Keratinocyte (primary cell): ENCODE measurements at regions not wholly inside any gene's neighbourhood (a gene's known extent, or its start where the extent isn't known, plus 50 kb on each side); places are given as distances from the start of the nearest gene placed in this dataset.

Experiments used
- DNase-seq: peaks from one replicate; pipeline ENCODE4 v3.0.0-alpha.2; 2011; ENCODE audit warnings: low read depth, missing footprints, low spot score
- FAIRE-seq: peaks from 2 replicates; lab custom pipeline; 2011; peaks lifted over from hg19 to GRCh38; lab: Jason Lieb, UNC
- H2AFZ ChIP-seq: 2 replicates; pipeline ENCODE4 v1.6.0; 2012; ENCODE audit warnings: low read length, control low read depth, inconsistent platforms; ENCODE audit not compliant: control insufficient read depth
- H3K27ac ChIP-seq: 2 replicates; pipeline ENCODE4 v1.5.1; 2011; ENCODE audit warnings: low read length; ENCODE audit not compliant: control insufficient read depth, insufficient read depth
- H3K27me3 ChIP-seq: 3 replicates; pipeline ENCODE4 v1.6.0; 2011; ENCODE audit warnings: low read length; ENCODE audit not compliant: control insufficient read depth, insufficient read depth; ENCODE audit errors: extremely low read depth
- H3K36me3 ChIP-seq, 2 experiments: 2 replicates in 1 of 2; 3 replicates in 1 of 2; pipeline ENCODE4 v1.5.1; 2011; ENCODE audit warnings: low read length in 2 of 2, mild to moderate bottlenecking in 1 of 2; ENCODE audit not compliant: control insufficient read depth in 2 of 2, insufficient read depth in 2 of 2; ENCODE audit errors: extremely low read depth in 1 of 2
- H3K4me1 ChIP-seq: 3 replicates; pipeline ENCODE4 v1.5.1; 2011; ENCODE audit warnings: low read length; ENCODE audit not compliant: control insufficient read depth, insufficient read depth; ENCODE audit errors: extremely low read depth
- H3K4me2 ChIP-seq: 3 replicates; pipeline ENCODE4 v1.6.0; 2011; ENCODE audit warnings: low read depth, low read length; ENCODE audit not compliant: control insufficient read depth, insufficient read depth; ENCODE audit errors: extremely low read depth
- H3K4me3 ChIP-seq, 3 experiments: fragments of 200-600 bp in 1 of 3; sonication (generic) in 1 of 3; 2 replicates in 2 of 3; 3 replicates in 1 of 3; pipeline ENCODE4 v1.5.1; 2011 to 2016; ENCODE audit warnings: low read length in 3 of 3, mild to moderate bottlenecking in 3 of 3, control low read depth in 2 of 3, inconsistent platforms in 1 of 3, low read depth in 1 of 3, mixed read lengths in 1 of 3, mixed run types in 1 of 3, moderate library complexity in 1 of 3; ENCODE audit not compliant: control insufficient read depth in 2 of 3, insufficient read depth in 2 of 3; ENCODE audit errors: extremely low read depth in 1 of 3
- H3K79me2 ChIP-seq: 2 replicates; pipeline ENCODE4 v1.6.0; 2012; ENCODE audit warnings: low read length; ENCODE audit not compliant: control insufficient read depth, insufficient read depth
- H3K9ac ChIP-seq: 3 replicates; pipeline ENCODE4 v1.6.0; 2011; ENCODE audit warnings: low read length; ENCODE audit not compliant: control insufficient read depth, insufficient read depth; ENCODE audit errors: extremely low read depth
- H3K9me1 ChIP-seq: 3 replicates; pipeline ENCODE4 v1.6.0; 2011; ENCODE audit warnings: low read length; ENCODE audit not compliant: control insufficient read depth, insufficient read depth; ENCODE audit errors: extremely low read depth
- H3K9me3 ChIP-seq: 2 replicates; pipeline ENCODE4 v1.5.1; 2012; ENCODE audit warnings: low read depth, low read length; ENCODE audit not compliant: control insufficient read depth
- H4K20me1 ChIP-seq: 3 replicates; pipeline ENCODE4 v1.6.0; 2011; ENCODE audit warnings: low read length; ENCODE audit not compliant: control insufficient read depth, insufficient read depth; ENCODE audit errors: extremely low read depth
- CTCF ChIP-seq, 3 experiments: IDR thresholded peaks in 1 of 3; conservative IDR thresholded peaks in 1 of 3; optimal IDR thresholded peaks in 1 of 3; 2 replicates in 2 of 3; 3 replicates in 1 of 3; pipeline versions ENCODE3 to v1.5.1; 2011; ENCODE audit warnings: low read length in 3 of 3, mild to moderate bottlenecking in 3 of 3, moderate library complexity in 2 of 3, control low read depth in 1 of 3, inconsistent platforms in 1 of 3; ENCODE audit not compliant: insufficient read depth in 2 of 3; ENCODE audit errors: extremely low read depth in 1 of 3
- EZH2 ChIP-seq: IDR thresholded peaks from one replicate; pipeline ENCODE4 v1.6.1; 2012; ENCODE audit warnings: inconsistent platforms, mild to moderate bottlenecking, low read length, moderate library complexity
- dilution Hi-C: fragments of 300-500 bp; cut with MboI; formaldehyde crosslinking; loops from one replicate; pipeline ENCODE4 v1.7.0; 2020; ENCODE audit warnings: low sequenced_read_pairs; ENCODE audit not compliant: extremely low pct_ligation_motif_present

DNA sequence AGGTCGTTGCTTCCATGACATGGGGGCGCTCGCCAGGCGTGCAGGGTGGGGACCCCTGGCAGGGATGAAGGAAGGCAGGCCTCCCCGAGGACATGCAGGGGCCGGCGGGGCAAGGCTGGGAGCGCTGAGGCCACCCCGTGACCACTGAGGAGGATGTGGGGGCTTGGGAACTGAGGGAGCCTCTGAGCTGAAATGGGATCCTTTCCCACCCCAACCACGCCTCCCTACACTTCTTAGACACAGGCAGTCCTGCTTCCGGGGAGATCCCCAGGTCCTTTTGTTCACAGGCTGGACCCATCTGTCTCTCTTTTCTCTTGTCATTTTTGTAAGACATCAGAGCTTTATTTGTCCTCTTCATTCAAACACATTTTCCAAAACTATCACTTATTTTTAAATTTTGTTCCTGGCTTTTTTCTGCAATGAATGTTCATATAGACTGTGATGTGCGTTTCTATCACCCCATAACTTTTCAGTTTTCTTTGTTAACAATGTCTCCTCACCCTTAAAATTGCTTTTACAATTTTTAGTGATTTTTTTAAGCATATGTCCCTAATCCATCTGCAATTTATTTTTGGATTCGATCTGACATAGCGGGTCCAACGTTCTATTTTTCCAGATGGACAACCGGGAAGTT lies 156.7 kb upstream of the BACE2 start:
- FAIRE-seq: no peak
- H3K4me1 ChIP-seq: no peaks in the 10 kb centered on the region
- no peak for DNase-seq
- H3K4me2 ChIP-seq: no peak overlapping the region
- H3K9me1 ChIP-seq: no peaks in the 10 kb centered on the region
- no peaks in the 10 kb centered on the region for H3K36me3 ChIP-seq
- no peaks in the 10 kb centered on the region for H4K20me1 ChIP-seq
- TF ChIP-seq CTCF (optimal IDR thresholded peaks at IDR 0.05 in 1 of 3, IDR thresholded peaks at IDR 0.05 in 1 of 3, conservative IDR thresholded peaks at IDR 0.05 in 1 of 3; ENCODE audit: extremely low read depth in 1 of 3, insufficient read depth in 2 of 3, low read length in 3 of 3) (no peak), EZH2 (no peak)
- no peaks in the 10 kb centered on the region for H3K79me2 ChIP-seq
- no peaks in the 10 kb centered on the region for H3K9me3 ChIP-seq
- H3K27me3 ChIP-seq: no peaks in the 10 kb centered on the region
- dilution Hi-C loops: no loop called here
- H2AFZ ChIP-seq: no peak overlapping the region
- no peak overlapping the region for H3K4me3 ChIP-seq
- no peak overlapping the region for H3K27ac ChIP-seq
- no peak overlapping the region for H3K9ac ChIP-seq

DNA sequence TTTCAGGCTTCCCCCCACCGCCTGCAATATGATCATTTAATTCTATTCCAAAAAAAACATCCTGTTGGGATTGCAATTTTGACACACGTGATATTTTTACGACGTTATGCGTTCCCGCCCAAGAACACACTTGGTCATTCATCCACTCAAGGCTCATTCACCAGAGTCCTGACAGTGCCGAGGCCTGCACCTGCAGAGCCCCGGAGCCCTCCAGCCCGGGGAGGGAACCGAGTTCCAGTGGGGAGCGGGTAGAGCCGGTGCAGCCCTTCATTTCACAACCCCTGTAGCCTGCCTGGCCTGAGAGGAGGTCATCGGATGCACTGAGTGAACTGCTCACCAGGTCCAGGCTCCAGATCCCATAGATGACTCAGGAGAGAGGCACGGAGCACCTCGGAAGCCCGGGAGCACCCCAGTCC lies 156.0 kb upstream of the BACE2 start:
- no peaks in the 10 kb centered on the region for H4K20me1 ChIP-seq
- H3K79me2 ChIP-seq: no peaks in the 10 kb centered on the region
- no peak overlapping the region for H3K4me3 ChIP-seq
- DNase-seq: no peak
- no peak for TF ChIP-seq CTCF (optimal IDR thresholded peaks at IDR 0.05 in 1 of 3, IDR thresholded peaks at IDR 0.05 in 1 of 3, conservative IDR thresholded peaks at IDR 0.05 in 1 of 3; ENCODE audit: extremely low read depth in 1 of 3, insufficient read depth in 2 of 3, low read length in 3 of 3)
- no peak for TF ChIP-seq EZH2
- H3K36me3 ChIP-seq: no peaks in the 10 kb centered on the region
- FAIRE-seq: no peak
- H3K4me2 ChIP-seq: no peak overlapping the region
- H3K4me1 ChIP-seq: no peaks in the 10 kb centered on the region
- H3K27ac ChIP-seq: no peak overlapping the region
- H3K9me3 ChIP-seq: no peaks in the 10 kb centered on the region
- H3K9ac ChIP-seq: no peak overlapping the region
- no peaks in the 10 kb centered on the region for H3K9me1 ChIP-seq
- H2AFZ ChIP-seq: no peak overlapping the region
- dilution Hi-C loops: no loop called here
- no peaks in the 10 kb centered on the region for H3K27me3 ChIP-seq
